RWPE1 (cell line): ENCODE measurements at regions not wholly inside any gene's neighbourhood (a gene's known extent, or its start where the extent isn't known, plus 50 kb on each side); places are given as distances from the start of the nearest gene placed in this dataset.

Experiments used
- CTCF ChIA-PET: fragments of 350-600 bp; sonication (Branson Sonifier 250); formaldehyde crosslinking; extraction: SDS; loops from one replicate; lab custom pipeline; 2021; lab: Yijun Ruan, JAX
- POLR2A ChIA-PET: fragments of 400-600 bp; formaldehyde crosslinking; extraction: SDS; loops from one replicate; lab custom pipeline; 2020; ENCODE audit warnings: antibody characterized with exemption; ENCODE audit not compliant: low non-redundant PET; lab: Yijun Ruan, JAX
- DNase-seq: peaks from one replicate; pipeline ENCODE4 v3.0.0; 2012; ENCODE audit warnings: low spot score
- H3K27ac ChIP-seq: fragments of 450-650 bp; 2 replicates; pipeline ENCODE4 v1.5.1; 2017
- TF ChIP-seq, protein P1 (sequence below): fragments of 450-650 bp; conservative IDR thresholded peaks from 2 replicates; pipeline ENCODE4 v1.5.1; 2017; ENCODE audit warnings: low read depth, mild to moderate bottlenecking

DNA sequence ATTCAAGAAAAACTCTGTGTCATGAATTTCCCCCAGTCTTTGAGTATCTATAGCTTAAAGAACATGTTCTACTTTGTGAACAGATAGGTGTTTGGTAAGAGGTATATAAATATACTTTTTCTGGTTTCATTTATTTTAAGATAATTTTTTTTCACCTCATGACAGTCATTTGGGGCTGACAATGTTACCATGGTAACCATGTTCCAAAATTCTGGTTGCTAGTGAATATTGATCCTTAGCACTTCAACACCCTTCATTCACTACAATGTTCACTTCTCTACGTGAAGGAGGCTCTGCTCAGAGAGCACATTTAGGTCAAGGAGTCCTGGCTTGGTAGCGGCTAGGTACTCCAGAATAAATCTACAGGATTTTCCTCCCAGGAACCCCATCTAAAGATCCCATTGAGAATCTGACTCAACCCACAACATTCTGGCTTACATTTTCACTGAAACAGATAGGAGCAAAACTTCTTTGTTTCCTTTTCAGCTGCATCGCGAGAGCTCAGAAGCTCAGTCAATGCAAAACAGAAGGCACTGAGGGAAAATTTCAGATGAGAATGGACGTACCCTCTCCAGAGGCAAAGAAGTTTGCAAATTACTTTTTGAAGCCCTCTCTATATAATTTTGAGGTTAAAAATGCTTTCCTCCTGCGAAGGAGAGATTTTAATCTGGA lies 93.6 kb downstream of the ARF6 start:
- ChIA-PET CTCF (interaction anchor here (0.5 kb wide), 1 partner anchor 14 kb away, joined by 4 read pairs; no protein-coding TSS in a partner anchor), POLR2A (no interaction called here)
- no peak overlapping the region for H3K27ac ChIP-seq
- TF ChIP-seq, protein P1, sequence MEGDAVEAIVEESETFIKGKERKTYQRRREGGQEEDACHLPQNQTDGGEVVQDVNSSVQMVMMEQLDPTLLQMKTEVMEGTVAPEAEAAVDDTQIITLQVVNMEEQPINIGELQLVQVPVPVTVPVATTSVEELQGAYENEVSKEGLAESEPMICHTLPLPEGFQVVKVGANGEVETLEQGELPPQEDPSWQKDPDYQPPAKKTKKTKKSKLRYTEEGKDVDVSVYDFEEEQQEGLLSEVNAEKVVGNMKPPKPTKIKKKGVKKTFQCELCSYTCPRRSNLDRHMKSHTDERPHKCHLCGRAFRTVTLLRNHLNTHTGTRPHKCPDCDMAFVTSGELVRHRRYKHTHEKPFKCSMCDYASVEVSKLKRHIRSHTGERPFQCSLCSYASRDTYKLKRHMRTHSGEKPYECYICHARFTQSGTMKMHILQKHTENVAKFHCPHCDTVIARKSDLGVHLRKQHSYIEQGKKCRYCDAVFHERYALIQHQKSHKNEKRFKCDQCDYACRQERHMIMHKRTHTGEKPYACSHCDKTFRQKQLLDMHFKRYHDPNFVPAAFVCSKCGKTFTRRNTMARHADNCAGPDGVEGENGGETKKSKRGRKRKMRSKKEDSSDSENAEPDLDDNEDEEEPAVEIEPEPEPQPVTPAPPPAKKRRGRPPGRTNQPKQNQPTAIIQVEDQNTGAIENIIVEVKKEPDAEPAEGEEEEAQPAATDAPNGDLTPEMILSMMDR: no peak
- no peak for DNase-seq

DNA sequence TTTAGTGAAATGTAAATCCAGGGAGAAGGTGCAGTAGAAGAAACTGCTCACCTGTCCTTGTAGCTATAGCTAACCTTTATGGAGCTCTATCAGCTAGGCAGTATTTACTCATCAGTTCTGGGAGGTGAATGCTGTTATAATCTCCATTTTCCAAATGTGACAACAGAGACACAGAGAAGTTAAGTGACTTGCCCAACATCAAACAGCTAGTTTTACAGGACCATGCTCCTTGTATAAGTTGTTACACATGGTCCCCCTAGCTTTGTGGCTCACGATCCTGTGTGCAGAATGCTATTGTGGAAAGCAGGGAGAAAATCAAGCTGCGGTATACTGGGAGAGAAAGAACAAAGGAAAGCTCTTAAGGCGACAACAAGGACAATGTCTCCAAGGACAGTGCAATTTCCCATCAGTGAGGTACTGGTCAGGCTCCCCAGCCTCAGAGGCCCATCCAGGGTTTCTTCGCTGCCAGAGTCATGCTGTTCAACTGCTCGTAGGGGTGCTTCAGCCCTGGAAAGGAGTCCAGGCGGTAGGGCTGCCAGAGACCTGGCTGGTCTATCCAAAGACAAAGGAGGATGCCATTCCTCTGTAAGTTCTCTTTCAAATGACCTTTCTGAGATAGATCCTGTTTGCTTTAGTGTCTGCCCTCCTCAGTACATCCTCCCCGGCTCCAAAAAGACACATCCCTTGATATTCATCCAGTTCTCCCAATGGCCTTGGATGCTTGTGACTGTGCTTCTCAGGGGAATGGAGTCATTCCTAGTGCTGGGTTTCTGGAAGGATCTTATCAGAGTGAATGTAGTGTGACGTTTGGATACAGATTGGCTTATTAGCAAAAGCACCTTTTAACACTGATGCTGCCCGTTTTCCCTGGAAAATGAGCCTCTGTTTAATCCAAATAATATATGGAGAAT lies 95.5 kb downstream of the ARF6 start:
- CTCF ChIA-PET: interaction anchor here (0.6 kb wide), 1 partner anchor 11 kb away, joined by 4 read pairs; no protein-coding TSS in a partner anchor
- DNase-seq: no peak
- TF ChIP-seq, protein P1: no peak
- POLR2A ChIA-PET: no interaction called here
- no peak overlapping the region for H3K27ac ChIP-seq

DNA sequence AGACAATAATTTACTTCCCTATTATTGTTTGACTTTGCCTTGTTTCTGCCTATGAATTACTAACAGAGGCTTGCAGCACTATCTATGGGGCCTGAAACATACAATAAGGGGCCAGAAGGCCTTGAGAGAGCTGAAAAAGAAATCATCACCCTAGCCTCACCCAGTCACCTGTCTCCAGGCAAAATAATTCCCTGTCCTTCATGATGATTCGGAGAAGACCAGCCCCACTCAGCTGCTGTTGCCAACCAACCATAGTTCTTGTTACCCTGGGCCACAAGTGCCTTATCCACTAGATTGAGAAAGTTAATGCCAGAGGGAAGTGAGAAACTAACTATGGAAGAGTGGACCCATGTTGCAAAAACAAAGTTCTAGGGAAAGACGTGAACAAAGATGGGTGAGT lies 97.1 kb downstream of the ARF6 start:
- POLR2A ChIA-PET: no interaction called here

DNA sequence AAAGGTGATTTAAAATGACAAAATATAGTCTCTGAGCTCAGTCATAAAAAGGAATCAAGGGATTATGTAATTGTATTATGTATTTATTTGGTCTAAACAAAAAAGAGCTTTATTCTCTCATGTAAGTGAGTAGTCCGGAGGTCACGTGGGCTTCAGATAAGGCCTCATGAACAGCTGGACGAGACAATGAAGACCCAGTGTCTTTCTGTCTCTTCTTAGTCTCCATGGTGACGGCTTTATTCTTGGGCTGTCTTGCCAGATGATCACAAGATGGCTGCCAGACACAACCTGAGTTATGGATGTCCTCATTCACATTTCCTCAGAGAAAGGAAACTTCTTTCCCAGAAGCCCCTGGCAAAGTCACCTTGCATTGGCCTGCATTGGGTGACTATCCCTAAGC lies 98.6 kb downstream of the ARF6 start:
- DNase-seq: no peak
- H3K27ac ChIP-seq: no peak overlapping the region
- TF ChIP-seq, protein P1: no peak
- ChIA-PET POLR2A (no interaction called here), CTCF (no interaction called here)

More for the DNA sequence above, 97.1 kb downstream of the ARF6 start:
- TF ChIP-seq, protein P1: no peak
- no peak overlapping the region for H3K27ac ChIP-seq
- CTCF ChIA-PET: interaction anchor here (0.5 kb wide), 1 partner anchor 434 kb away, joined by 4 read pairs; no protein-coding TSS in a partner anchor
- no peak for DNase-seq

DNA sequence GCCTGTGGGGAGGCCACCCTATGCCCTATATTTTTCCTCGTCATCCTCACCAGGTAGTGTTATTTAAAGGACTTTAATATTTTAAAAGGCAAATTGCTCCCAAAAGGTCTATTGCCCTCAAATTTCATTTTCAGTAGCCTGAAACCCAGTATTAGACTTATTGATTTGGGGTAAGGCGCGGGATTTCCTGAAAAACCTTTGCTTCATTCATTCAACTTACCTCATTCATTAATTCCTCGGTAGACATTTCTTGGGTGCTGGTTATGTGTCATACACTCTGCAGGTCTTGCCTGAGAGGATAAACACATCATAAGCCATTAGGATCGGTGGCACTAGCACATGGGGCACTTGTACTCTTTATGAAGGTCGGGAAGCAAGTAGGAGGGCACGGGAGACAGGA lies 99.2 kb downstream of the ARF6 start:
- ChIA-PET POLR2A (no interaction called here), CTCF (no interaction called here)
- TF ChIP-seq, protein P1: no peak
- no peak for DNase-seq
- no peak overlapping the region for H3K27ac ChIP-seq

DNA sequence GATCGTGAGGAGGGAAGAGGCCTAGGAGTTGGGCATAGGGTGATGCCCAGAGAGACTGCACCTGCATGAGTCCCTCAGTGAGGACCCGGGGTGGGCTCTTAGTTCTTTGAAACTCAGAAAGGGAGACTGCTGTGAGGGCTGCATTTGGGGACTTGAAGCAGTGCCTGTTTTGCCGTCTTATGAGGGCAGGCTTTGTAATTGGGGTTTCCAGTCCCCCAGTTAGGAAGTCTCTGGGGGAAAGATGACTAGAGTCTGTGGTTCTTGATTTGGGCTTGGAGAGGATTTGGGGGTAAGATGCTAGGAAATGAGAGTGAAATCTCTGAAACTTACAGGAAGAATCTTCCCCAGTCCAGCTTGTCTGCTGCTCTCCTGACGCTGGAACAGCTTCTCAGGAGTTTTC lies 99.6 kb downstream of the ARF6 start:
- ChIA-PET POLR2A (no interaction called here), CTCF (interaction anchor here (1.2 kb wide), 1 partner anchor 22 kb away, joined by 3 read pairs; no protein-coding TSS in a partner anchor)
- no peak for DNase-seq
- TF ChIP-seq, protein P1: no peak
- H3K27ac ChIP-seq: no peak overlapping the region
